ENCODE measurements at regions not wholly inside any gene's neighbourhood (a gene's known extent, or its start where the extent isn't known, plus 50 kb on each side); places are given as distances from the start of the nearest gene placed in this dataset.

GRCh38 chr15:24747376-24747775, 71.8 kb downstream of the NPAP1 start:
- H2BK120ac ChIP-seq (ENCODE audit: low read depth, low read length) = no peak overlapping the region
- no peak overlapping the region for H4K8ac ChIP-seq (ENCODE audit: low read depth, low read length)
- H3K27me3 ChIP-seq (ENCODE audit: control insufficient read depth in 3 of 3, insufficient read depth in 3 of 3, low read depth in 1 of 3, low read length in 3 of 3) = no peaks in the 10 kb centered on the region
- H3K23ac ChIP-seq (ENCODE audit: low read depth, low read length, poor library complexity) = no peak overlapping the region
- no peak overlapping the region for H3K18ac ChIP-seq (ENCODE audit: low read length)
- H2AK5ac ChIP-seq (ENCODE audit: low read depth, low read length) = peak overlapping the region; percentile 12
- WGBS, 2 donors (ENCODE audit: extremely low coverage in 2 of 2, insufficient read length in 2 of 2, insufficient replicate concordance in 1 of 2) = no CpG with 5 or more reads among the region's 10 CpGs
- H2BK5ac ChIP-seq (ENCODE audit: low read length) = no peak overlapping the region
- no peak overlapping the region for H3K4me3 ChIP-seq (ENCODE audit: low read length in 2 of 2)
- peaks cover 0 to 2% of the 10 kb centered on the region in 2 donors for H3K4me1 ChIP-seq (ENCODE audit: control insufficient read depth in 2 of 2, insufficient read depth in 1 of 2, low read depth in 1 of 2, low read length in 2 of 2)
- no peak overlapping the region for H3K4me2 ChIP-seq (ENCODE audit: insufficient read depth, low read length, poor library complexity, severe bottlenecking)
- H2AFZ ChIP-seq (ENCODE audit: low read length) = no peak overlapping the region
- no peak overlapping the region for H2BK12ac ChIP-seq (ENCODE audit: low read length)
- H3K4ac ChIP-seq (ENCODE audit: low read length) = no peak overlapping the region
- H3K79me1 ChIP-seq (ENCODE audit: low read depth, low read length) = no peaks in the 10 kb centered on the region
- H2BK15ac ChIP-seq (ENCODE audit: low read length) = no peak overlapping the region
- no peak overlapping the region for H3K14ac ChIP-seq (ENCODE audit: low read length)
- no peak for DNase-seq (ENCODE audit: low spot score)
- H4K91ac ChIP-seq (ENCODE audit: low read depth, low read length, poor library complexity) = no peak overlapping the region
- no peak overlapping the region for H3K9ac ChIP-seq (ENCODE audit: low read depth, low read length, poor library complexity)
- no peaks in the 10 kb centered on the region for H3K36me3 ChIP-seq (replicated peaks in 1 of 2; ENCODE audit: control insufficient read depth in 2 of 2, insufficient read depth in 2 of 2, low read length in 2 of 2)
- peaks cover 4 to 6% of the 10 kb centered on the region in 2 donors for H3K9me3 ChIP-seq (replicated peaks in 1 of 2; ENCODE audit: control insufficient read depth in 2 of 2, insufficient read depth in 1 of 2, low read depth in 1 of 2, low read length in 2 of 2)
- no peak overlapping the region for H3K27ac ChIP-seq (replicated peaks; ENCODE audit: low read length)

- no peak overlapping the region for H2BK15ac ChIP-seq (ENCODE audit: low read length)
- no peak overlapping the region for H3K4ac ChIP-seq (ENCODE audit: low read length)
- H4K91ac ChIP-seq (ENCODE audit: low read depth, low read length, poor library complexity) = no peak overlapping the region
- DNase-seq (ENCODE audit: low spot score) = no peak
- no peak overlapping the region for H3K23ac ChIP-seq (ENCODE audit: low read depth, low read length, poor library complexity)
- no CpG with 5 or more reads among the region's 4 CpGs for WGBS, 2 donors (ENCODE audit: extremely low coverage in 2 of 2, insufficient read length in 2 of 2, insufficient replicate concordance in 1 of 2)
- H2AFZ ChIP-seq (ENCODE audit: low read length) = no peak overlapping the region
- no peaks in the 10 kb centered on the region for H3K27me3 ChIP-seq (ENCODE audit: control insufficient read depth in 3 of 3, insufficient read depth in 3 of 3, low read depth in 1 of 3, low read length in 3 of 3)
- peaks cover 4 to 6% of the 10 kb centered on the region in 2 donors for H3K9me3 ChIP-seq (replicated peaks in 1 of 2; ENCODE audit: control insufficient read depth in 2 of 2, insufficient read depth in 1 of 2, low read depth in 1 of 2, low read length in 2 of 2)
- no peak overlapping the region for H3K14ac ChIP-seq (ENCODE audit: low read length)
- no peak overlapping the region for H3K27ac ChIP-seq (replicated peaks; ENCODE audit: low read length)
- no peak overlapping the region for H3K9ac ChIP-seq (ENCODE audit: low read depth, low read length, poor library complexity)
- H2BK5ac ChIP-seq (ENCODE audit: low read length) = peak overlapping the region; percentile 20
- no peaks in the 10 kb centered on the region for H3K36me3 ChIP-seq (replicated peaks in 1 of 2; ENCODE audit: control insufficient read depth in 2 of 2, insufficient read depth in 2 of 2, low read length in 2 of 2)
- H2AK5ac ChIP-seq (ENCODE audit: low read depth, low read length) = peak overlapping the region; percentile 43
- no peak overlapping the region for H4K8ac ChIP-seq (ENCODE audit: low read depth, low read length)
- no peak overlapping the region for H3K4me2 ChIP-seq (ENCODE audit: insufficient read depth, low read length, poor library complexity, severe bottlenecking)
- peaks cover 0 to 2% of the 10 kb centered on the region in 2 donors for H3K4me1 ChIP-seq (ENCODE audit: control insufficient read depth in 2 of 2, insufficient read depth in 1 of 2, low read depth in 1 of 2, low read length in 2 of 2)
- no peak overlapping the region for H3K4me3 ChIP-seq (ENCODE audit: low read length in 2 of 2)
- H3K79me1 ChIP-seq (ENCODE audit: low read depth, low read length) = no peaks in the 10 kb centered on the region
- peak overlapping the region; percentile 51 for H3K18ac ChIP-seq (ENCODE audit: low read length)
- no peak overlapping the region for H2BK120ac ChIP-seq (ENCODE audit: low read depth, low read length)
- no peak overlapping the region for H2BK12ac ChIP-seq (ENCODE audit: low read length)
Observed at GRCh38 chr15:24748812-24749439, 73.4 kb downstream of the NPAP1 start.

- Histone ChIP-seq H2BK120ac (ENCODE audit: low read depth, low read length) (no peak overlapping the region), H3K4me1 (ENCODE audit: control insufficient read depth in 2 of 2, insufficient read depth in 1 of 2, low read depth in 1 of 2, low read length in 2 of 2) (no peaks in the 10 kb centered on the region), H3K23ac (ENCODE audit: low read depth, low read length, poor library complexity) (no peak overlapping the region), H3K9ac (ENCODE audit: low read depth, low read length, poor library complexity) (no peak overlapping the region), H3K4me3 (ENCODE audit: low read length in 2 of 2) (no peak overlapping the region), H3K27ac (replicated peaks; ENCODE audit: low read length) (no peak overlapping the region), H3K14ac (ENCODE audit: low read length) (no peak overlapping the region), H3K79me1 (ENCODE audit: low read depth, low read length) (no peaks in the 10 kb centered on the region), H3K4me2 (ENCODE audit: insufficient read depth, low read length, poor library complexity, severe bottlenecking) (no peak overlapping the region), H4K8ac (ENCODE audit: low read depth, low read length) (no peak overlapping the region), H3K36me3 (replicated peaks in 1 of 2; ENCODE audit: control insufficient read depth in 2 of 2, insufficient read depth in 2 of 2, low read length in 2 of 2) (no peaks in the 10 kb centered on the region), H2BK12ac (ENCODE audit: low read length) (no peak overlapping the region), H3K9me3 (replicated peaks in 1 of 2; ENCODE audit: control insufficient read depth in 2 of 2, insufficient read depth in 1 of 2, low read depth in 1 of 2, low read length in 2 of 2) (peaks cover 2 to 6% of the 10 kb centered on the region in 2 donors), H2AK5ac (ENCODE audit: low read depth, low read length) (no peak overlapping the region), H3K27me3 (ENCODE audit: control insufficient read depth in 3 of 3, insufficient read depth in 3 of 3, low read depth in 1 of 3, low read length in 3 of 3) (no peaks in the 10 kb centered on the region), H2AFZ (ENCODE audit: low read length) (no peak overlapping the region), H3K4ac (ENCODE audit: low read length) (no peak overlapping the region), H4K91ac (ENCODE audit: low read depth, low read length, poor library complexity) (no peak overlapping the region), H2BK15ac (ENCODE audit: low read length) (no peak overlapping the region), H3K18ac (ENCODE audit: low read length) (no peak overlapping the region), H2BK5ac (ENCODE audit: low read length) (no peak overlapping the region)
- no CpG with 5 or more reads among the region's 3 CpGs for WGBS, 2 donors (ENCODE audit: extremely low coverage in 2 of 2, insufficient read length in 2 of 2, insufficient replicate concordance in 1 of 2)
- no peak for DNase-seq (ENCODE audit: low spot score)
Observed at GRCh38 chr15:24752354-24752753, 76.8 kb downstream of the NPAP1 start.

- Histone ChIP-seq H3K9me3 (replicated peaks in 1 of 2; ENCODE audit: control insufficient read depth in 2 of 2, insufficient read depth in 1 of 2, low read depth in 1 of 2, low read length in 2 of 2) (no peaks in the 10 kb centered on the region), H2BK12ac (ENCODE audit: low read length) (no peak overlapping the region), H3K23ac (ENCODE audit: low read depth, low read length, poor library complexity) (no peak overlapping the region), H3K4me1 (ENCODE audit: control insufficient read depth in 2 of 2, insufficient read depth in 1 of 2, low read depth in 1 of 2, low read length in 2 of 2) (no peaks in the 10 kb centered on the region), H2AK5ac (ENCODE audit: low read depth, low read length) (no peak overlapping the region), H3K27ac (replicated peaks; ENCODE audit: low read length) (no peak overlapping the region), H3K4me2 (ENCODE audit: insufficient read depth, low read length, poor library complexity, severe bottlenecking) (no peak overlapping the region), H3K4ac (ENCODE audit: low read length) (no peak overlapping the region), H3K36me3 (replicated peaks in 1 of 2; ENCODE audit: control insufficient read depth in 2 of 2, insufficient read depth in 2 of 2, low read length in 2 of 2) (no peaks in the 10 kb centered on the region), H3K9ac (ENCODE audit: low read depth, low read length, poor library complexity) (no peak overlapping the region), H3K14ac (ENCODE audit: low read length) (no peak overlapping the region), H3K18ac (ENCODE audit: low read length) (no peak overlapping the region), H2BK120ac (ENCODE audit: low read depth, low read length) (no peak overlapping the region), H4K91ac (ENCODE audit: low read depth, low read length, poor library complexity) (no peak overlapping the region), H4K8ac (ENCODE audit: low read depth, low read length) (no peak overlapping the region), H3K27me3 (ENCODE audit: control insufficient read depth in 3 of 3, insufficient read depth in 3 of 3, low read depth in 1 of 3, low read length in 3 of 3) (no peaks in the 10 kb centered on the region), H2BK5ac (ENCODE audit: low read length) (no peak overlapping the region), H2BK15ac (ENCODE audit: low read length) (no peak overlapping the region), H2AFZ (ENCODE audit: low read length) (no peak overlapping the region), H3K79me1 (ENCODE audit: low read depth, low read length) (no peaks in the 10 kb centered on the region), H3K4me3 (ENCODE audit: low read length in 2 of 2) (no peak overlapping the region)
- no CpG with 5 or more reads among the region's 5 CpGs for WGBS, 2 donors (ENCODE audit: extremely low coverage in 2 of 2, insufficient read length in 2 of 2, insufficient replicate concordance in 1 of 2)
- DNase-seq (ENCODE audit: low spot score) = no peak
Observed at GRCh38 chr15:24756101-24756500, 80.5 kb downstream of the NPAP1 start.
